ENCODE measurements at regions not wholly inside any gene's neighbourhood (a gene's known extent, or its start where the extent isn't known, plus 50 kb on each side); places are given as distances from the start of the nearest gene placed in this dataset.

DNA sequence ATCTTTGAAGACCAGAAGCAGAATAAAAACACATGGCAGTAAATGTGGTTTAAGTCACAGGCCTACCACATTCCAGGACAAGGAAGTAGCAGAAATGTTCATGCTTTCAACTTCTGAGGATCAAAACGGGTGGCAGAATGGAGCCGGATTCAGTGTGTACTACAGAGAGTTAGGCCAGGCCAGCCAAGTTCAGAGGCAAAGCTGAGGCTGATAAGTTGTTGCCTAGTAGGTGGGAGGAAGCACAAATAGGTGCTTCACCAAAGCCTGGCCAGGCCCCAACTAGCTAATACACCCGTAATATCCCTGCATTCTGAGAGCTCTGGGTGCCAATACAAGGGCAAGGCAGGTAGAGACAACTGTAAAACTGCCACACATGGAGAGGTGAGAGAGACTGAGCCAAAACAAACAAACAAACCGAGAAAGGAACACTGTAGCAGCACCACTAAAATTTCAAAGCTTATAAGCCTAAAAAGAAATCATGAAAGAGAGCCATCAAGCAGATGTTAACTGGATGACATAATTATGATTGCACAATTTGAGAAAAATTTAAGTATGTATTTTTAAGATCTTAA is 156.4 kb upstream of the CBLB start:
- no peak overlapping the region for H3K27ac ChIP-seq
- no peak overlapping the region for H3K27ac Mint-ChIP-seq
- TF ChIP-seq, protein P1, sequence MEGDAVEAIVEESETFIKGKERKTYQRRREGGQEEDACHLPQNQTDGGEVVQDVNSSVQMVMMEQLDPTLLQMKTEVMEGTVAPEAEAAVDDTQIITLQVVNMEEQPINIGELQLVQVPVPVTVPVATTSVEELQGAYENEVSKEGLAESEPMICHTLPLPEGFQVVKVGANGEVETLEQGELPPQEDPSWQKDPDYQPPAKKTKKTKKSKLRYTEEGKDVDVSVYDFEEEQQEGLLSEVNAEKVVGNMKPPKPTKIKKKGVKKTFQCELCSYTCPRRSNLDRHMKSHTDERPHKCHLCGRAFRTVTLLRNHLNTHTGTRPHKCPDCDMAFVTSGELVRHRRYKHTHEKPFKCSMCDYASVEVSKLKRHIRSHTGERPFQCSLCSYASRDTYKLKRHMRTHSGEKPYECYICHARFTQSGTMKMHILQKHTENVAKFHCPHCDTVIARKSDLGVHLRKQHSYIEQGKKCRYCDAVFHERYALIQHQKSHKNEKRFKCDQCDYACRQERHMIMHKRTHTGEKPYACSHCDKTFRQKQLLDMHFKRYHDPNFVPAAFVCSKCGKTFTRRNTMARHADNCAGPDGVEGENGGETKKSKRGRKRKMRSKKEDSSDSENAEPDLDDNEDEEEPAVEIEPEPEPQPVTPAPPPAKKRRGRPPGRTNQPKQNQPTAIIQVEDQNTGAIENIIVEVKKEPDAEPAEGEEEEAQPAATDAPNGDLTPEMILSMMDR (IDR thresholded peaks at IDR 0.05): no peak
- TF ChIP-seq EZH2phosphoT487 (IDR thresholded peaks at IDR 0.05) (no peak), EZH2 (IDR thresholded peaks at IDR 0.05) (no peak)
- no peak overlapping the region for H2AFZ ChIP-seq (replicated peaks)
- no peaks in the 10 kb centered on the region for H3K9me3 ChIP-seq (ENCODE audit: low read depth)
- H3K4me3 ChIP-seq: no peak overlapping the region
- no peak overlapping the region for H3K4me2 ChIP-seq
- no peaks in the 10 kb centered on the region for H3K36me3 Mint-ChIP-seq
- no peaks in the 10 kb centered on the region for H3K4me1 ChIP-seq
- H3K4me1 Mint-ChIP-seq: no peaks in the 10 kb centered on the region
- no peaks in the 10 kb centered on the region for H3K9me3 Mint-ChIP-seq
- no peaks in the 10 kb centered on the region for H3K27me3 ChIP-seq
- H3K36me3 ChIP-seq: no peaks in the 10 kb centered on the region
- DNase-seq (ENCODE audit: low spot score): no peak
- no peaks in the 10 kb centered on the region for H3F3A ChIP-seq (ENCODE audit: low read depth)
- H3K79me2 ChIP-seq (ENCODE audit: low read depth): no peaks in the 10 kb centered on the region
- H3K27me3 Mint-ChIP-seq (ENCODE audit: insufficient read depth, low read depth): no peaks in the 10 kb centered on the region
- H3K4me3 Mint-ChIP-seq: no peak overlapping the region
- no peaks in the 10 kb centered on the region for H4K20me1 ChIP-seq (ENCODE audit: low read depth)
- H3K9ac ChIP-seq: no peak overlapping the region

DNA sequence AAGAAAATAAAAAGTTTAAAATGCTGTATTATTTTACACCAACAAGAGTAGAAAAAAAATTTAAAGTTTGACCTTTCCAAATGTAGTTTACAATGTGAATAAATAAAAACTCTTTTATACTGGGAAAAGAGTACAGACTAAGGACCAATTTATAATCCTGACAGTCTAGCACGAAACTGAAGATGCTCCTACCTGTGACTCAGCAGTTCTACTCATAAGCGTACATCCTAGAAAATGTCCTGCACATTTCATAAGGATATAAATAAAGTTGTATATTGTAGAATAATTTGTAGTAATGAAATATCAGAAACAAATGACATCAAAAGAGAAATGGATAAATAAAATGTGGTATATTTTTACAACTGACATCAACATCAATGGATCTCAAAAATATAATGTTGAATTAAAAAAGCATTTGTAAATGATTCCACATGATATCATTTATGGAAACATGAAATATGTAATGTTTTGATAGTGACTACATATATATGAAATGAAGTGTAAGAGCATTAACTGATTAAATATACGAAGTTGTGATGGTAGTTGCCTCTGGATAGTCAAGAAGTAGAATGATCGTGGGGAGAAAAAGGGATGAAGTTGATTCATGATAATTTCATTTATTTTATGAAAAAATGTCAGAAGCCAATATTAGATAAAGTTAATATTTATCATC is 161.3 kb upstream of the CBLB start:
- Histone ChIP-seq H2AFZ (replicated peaks) (no peak overlapping the region), H3K9me3 (ENCODE audit: low read depth) (no peaks in the 10 kb centered on the region), H3K4me2 (no peak overlapping the region), H3K27ac (no peak overlapping the region), H3K27me3 (no peaks in the 10 kb centered on the region), H3K4me3 (no peak overlapping the region), H3K9ac (no peak overlapping the region), H3K4me1 (no peaks in the 10 kb centered on the region), H3F3A (ENCODE audit: low read depth) (no peaks in the 10 kb centered on the region), H3K79me2 (ENCODE audit: low read depth) (no peaks in the 10 kb centered on the region), H4K20me1 (ENCODE audit: low read depth) (no peaks in the 10 kb centered on the region), H3K36me3 (no peaks in the 10 kb centered on the region)
- TF ChIP-seq EZH2phosphoT487 (IDR thresholded peaks at IDR 0.05): no peak
- TF ChIP-seq, protein P1 (IDR thresholded peaks at IDR 0.05): no peak
- no peak for TF ChIP-seq EZH2 (IDR thresholded peaks at IDR 0.05)
- peaks cover 2% of the 10 kb centered on the region for H3K4me1 Mint-ChIP-seq
- no peak overlapping the region for H3K4me3 Mint-ChIP-seq
- DNase-seq (ENCODE audit: low spot score): no peak
- no peak overlapping the region for H3K27ac Mint-ChIP-seq
- no peaks in the 10 kb centered on the region for H3K36me3 Mint-ChIP-seq
- no peaks in the 10 kb centered on the region for H3K9me3 Mint-ChIP-seq
- H3K27me3 Mint-ChIP-seq (ENCODE audit: insufficient read depth, low read depth): peaks cover 2% of the 10 kb centered on the region

DNA sequence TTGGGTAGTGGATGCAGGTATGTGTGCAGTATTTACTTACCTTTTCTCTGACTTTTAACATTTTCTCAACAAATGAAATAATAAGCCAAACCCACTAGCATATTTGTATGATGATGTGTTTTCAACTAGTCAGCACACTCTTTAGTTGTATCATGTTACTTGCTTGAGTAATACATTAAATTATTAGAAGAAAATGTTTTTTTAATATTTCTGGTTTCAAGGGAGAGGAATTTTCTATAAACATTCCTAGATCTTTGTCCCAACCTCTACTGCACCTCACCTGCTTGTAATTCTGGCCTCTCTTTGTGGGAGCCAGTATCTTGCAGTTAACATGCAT is 161.8 kb upstream of the CBLB start:
- Mint-ChIP-seq H3K4me1 (peaks cover 2% of the 10 kb centered on the region), H3K4me3 (no peak overlapping the region), H3K9me3 (no peaks in the 10 kb centered on the region), H3K36me3 (no peaks in the 10 kb centered on the region), H3K27me3 (ENCODE audit: insufficient read depth, low read depth) (peaks cover 2% of the 10 kb centered on the region), H3K27ac (no peak overlapping the region)
- H3K4me2 ChIP-seq: no peak overlapping the region
- H3K27me3 ChIP-seq: no peaks in the 10 kb centered on the region
- no peak overlapping the region for H3K27ac ChIP-seq
- no peak overlapping the region for H2AFZ ChIP-seq (replicated peaks)
- no peak for DNase-seq (ENCODE audit: low spot score)
- no peaks in the 10 kb centered on the region for H3K36me3 ChIP-seq
- no peaks in the 10 kb centered on the region for H4K20me1 ChIP-seq (ENCODE audit: low read depth)
- H3K79me2 ChIP-seq (ENCODE audit: low read depth): no peaks in the 10 kb centered on the region
- H3K4me3 ChIP-seq: no peak overlapping the region
- H3K9ac ChIP-seq: no peak overlapping the region
- TF ChIP-seq, protein P1 (IDR thresholded peaks at IDR 0.05): no peak
- TF ChIP-seq EZH2 (IDR thresholded peaks at IDR 0.05) (no peak), EZH2phosphoT487 (IDR thresholded peaks at IDR 0.05) (no peak)
- H3F3A ChIP-seq (ENCODE audit: low read depth): no peaks in the 10 kb centered on the region
- H3K4me1 ChIP-seq: no peaks in the 10 kb centered on the region
- H3K9me3 ChIP-seq (ENCODE audit: low read depth): no peaks in the 10 kb centered on the region

Data from neural progenitor cell (in vitro differentiated cells).